Gastroesophageal sphincter (tissue), 3 donors: ENCODE measurements at regions not wholly inside any gene's neighbourhood (a gene's known extent, or its start where the extent isn't known, plus 50 kb on each side); places are given as distances from the start of the nearest gene placed in this dataset.

Experiments used
- EP300 ChIP-seq: sonication (generic); formaldehyde crosslinking; IDR thresholded peaks from one replicate; pipeline ENCODE4 v1.6.1; 2017; ENCODE audit warnings: antibody characterized with exemption, mild to moderate bottlenecking
- POLR2A ChIP-seq, 2 donors: fragments of 450-650 bp; IDR thresholded peaks; one replicate each; pipeline ENCODE4 v1.6.1; 2017; ENCODE audit warnings: antibody characterized with exemption in 2 of 2, mild to moderate bottlenecking in 2 of 2, moderate library complexity in 1 of 2
- POLR2AphosphoS5 ChIP-seq: sonication (generic); formaldehyde crosslinking; IDR thresholded peaks from one replicate; pipeline ENCODE4 v1.6.1; 2017; ENCODE audit warnings: antibody characterized with exemption
- TF ChIP-seq, protein P1 (sequence below), 4 experiments: fragments of 200-600 bp in 2 of 4; fragments of 450-650 bp in 2 of 4; sonication (generic) in 1 of 4; IDR thresholded peaks; one replicate each; pipeline ENCODE4 v1.5.1; 2017 to 2019; ENCODE audit warnings: antibody characterized with exemption in 4 of 4, mild to moderate bottlenecking in 2 of 4, moderate library complexity in 2 of 4

GRCh38 chr16:85481738-85482137 is 131.4 kb upstream of the GSE1 start:
- no peak for TF ChIP-seq EP300
- no peak for TF ChIP-seq POLR2A (IDR thresholded peaks at IDR 0.05)
- TF ChIP-seq, protein P1, sequence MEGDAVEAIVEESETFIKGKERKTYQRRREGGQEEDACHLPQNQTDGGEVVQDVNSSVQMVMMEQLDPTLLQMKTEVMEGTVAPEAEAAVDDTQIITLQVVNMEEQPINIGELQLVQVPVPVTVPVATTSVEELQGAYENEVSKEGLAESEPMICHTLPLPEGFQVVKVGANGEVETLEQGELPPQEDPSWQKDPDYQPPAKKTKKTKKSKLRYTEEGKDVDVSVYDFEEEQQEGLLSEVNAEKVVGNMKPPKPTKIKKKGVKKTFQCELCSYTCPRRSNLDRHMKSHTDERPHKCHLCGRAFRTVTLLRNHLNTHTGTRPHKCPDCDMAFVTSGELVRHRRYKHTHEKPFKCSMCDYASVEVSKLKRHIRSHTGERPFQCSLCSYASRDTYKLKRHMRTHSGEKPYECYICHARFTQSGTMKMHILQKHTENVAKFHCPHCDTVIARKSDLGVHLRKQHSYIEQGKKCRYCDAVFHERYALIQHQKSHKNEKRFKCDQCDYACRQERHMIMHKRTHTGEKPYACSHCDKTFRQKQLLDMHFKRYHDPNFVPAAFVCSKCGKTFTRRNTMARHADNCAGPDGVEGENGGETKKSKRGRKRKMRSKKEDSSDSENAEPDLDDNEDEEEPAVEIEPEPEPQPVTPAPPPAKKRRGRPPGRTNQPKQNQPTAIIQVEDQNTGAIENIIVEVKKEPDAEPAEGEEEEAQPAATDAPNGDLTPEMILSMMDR (IDR thresholded peaks at IDR 0.05): no peak
- no peak for TF ChIP-seq POLR2AphosphoS5
